ENCODE measurements at regions not wholly inside any gene's neighbourhood (a gene's known extent, or its start where the extent isn't known, plus 50 kb on each side); places are given as distances from the start of the nearest gene placed in this dataset.

DNA sequence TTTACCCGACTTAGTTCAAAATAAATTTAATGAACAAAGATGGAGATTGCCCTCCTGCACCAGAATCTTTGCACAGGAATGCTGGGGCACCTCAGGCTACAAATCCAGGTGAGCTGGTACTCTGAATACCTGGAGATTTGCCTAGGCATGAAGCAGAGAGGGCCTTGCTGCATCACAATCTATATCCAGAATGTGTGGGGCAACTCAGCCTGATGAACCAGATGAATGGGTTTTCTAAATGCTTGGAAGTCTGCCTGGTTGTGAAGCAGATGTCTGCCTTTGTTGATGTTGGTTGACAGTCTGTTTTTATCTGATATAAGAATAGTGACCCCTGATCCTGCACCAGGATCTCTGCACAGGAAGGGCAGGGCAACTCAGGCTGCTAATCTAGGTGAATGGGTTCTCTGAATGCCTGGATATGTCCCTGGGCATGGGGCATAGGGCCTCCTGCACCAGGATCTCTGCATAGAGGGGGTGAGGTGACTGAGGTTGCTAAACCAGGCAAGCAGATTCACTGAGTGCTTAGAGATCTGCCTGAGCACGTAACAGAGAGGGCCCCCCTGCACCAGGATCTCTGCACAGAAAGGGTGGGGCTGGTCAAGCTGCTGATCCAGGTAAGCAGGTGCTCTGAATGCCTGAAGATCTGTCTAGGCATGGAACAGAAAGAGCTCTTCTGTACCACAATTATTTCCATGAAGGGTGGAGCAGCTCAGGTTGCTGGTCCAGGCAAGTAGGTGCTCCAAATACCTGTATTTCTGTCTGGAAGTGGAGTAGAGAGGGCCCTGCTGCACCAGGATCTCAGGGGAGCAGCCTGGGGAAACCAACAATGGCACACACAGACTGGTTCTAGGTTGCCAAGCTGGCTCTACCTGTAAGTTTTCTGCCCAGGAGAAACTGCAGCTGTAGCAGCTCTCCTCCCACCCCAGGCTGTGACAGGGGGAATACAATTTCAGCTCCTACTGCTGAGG, 437.5 kb downstream of the MMUT start:
- TF ChIP-seq POLR2A (IDR thresholded peaks at IDR 0.05) (no peak), CTCF (IDR thresholded peaks at IDR 0.05) (no peak)
- Histone ChIP-seq H3K9me3 (no peaks in the 10 kb centered on the region), H3K27ac (no peak overlapping the region), H3K4me3 (no peak overlapping the region), H3K36me3 (ENCODE audit: low read depth, missing control alignments) (no peaks in the 10 kb centered on the region), H3K27me3 (no peaks in the 10 kb centered on the region), H3K4me1 (no peaks in the 10 kb centered on the region)
- DNase-seq, result no peak
- intact Hi-C loops (cut with DNase I; ENCODE audit: low total_unique reads), result no loop called here
- WGBS, 2 donors, result 70 to 75% methylated on average over 2 of the region's 2 CpGs

DNA sequence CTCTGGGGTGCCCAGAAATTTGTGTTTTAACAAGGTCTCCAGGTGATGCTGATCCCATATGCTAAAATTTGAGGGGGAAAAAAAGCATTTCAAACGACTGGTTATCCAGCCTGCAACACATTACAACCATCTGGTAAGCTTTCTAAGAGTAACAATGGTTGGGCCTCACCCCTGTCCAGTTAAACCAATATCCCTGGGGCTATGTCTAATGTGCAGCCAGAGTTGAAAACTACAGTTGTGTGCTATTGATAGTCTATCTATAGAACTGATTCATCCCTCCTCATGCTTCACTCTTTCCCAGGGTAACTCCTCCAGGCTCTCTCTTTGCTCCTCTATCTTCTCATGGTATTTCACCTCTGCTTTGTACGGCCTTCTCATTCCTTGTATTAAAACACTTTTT, 458.3 kb downstream of the MMUT start:
- WGBS, 2 donors, result 61 to 63% methylated on average over 2 of the region's 2 CpGs
- no peak for TF ChIP-seq CTCF (IDR thresholded peaks at IDR 0.05)
- TF ChIP-seq POLR2A (IDR thresholded peaks at IDR 0.05), result no peak
- Histone ChIP-seq H3K4me3 (no peak overlapping the region), H3K36me3 (ENCODE audit: low read depth, missing control alignments) (no peaks in the 10 kb centered on the region), H3K27me3 (no peaks in the 10 kb centered on the region), H3K4me1 (no peaks in the 10 kb centered on the region), H3K9me3 (no peaks in the 10 kb centered on the region), H3K27ac (no peak overlapping the region)
- intact Hi-C loops (cut with DNase I; ENCODE audit: low total_unique reads), result no loop called here
- no peak for DNase-seq

DNA sequence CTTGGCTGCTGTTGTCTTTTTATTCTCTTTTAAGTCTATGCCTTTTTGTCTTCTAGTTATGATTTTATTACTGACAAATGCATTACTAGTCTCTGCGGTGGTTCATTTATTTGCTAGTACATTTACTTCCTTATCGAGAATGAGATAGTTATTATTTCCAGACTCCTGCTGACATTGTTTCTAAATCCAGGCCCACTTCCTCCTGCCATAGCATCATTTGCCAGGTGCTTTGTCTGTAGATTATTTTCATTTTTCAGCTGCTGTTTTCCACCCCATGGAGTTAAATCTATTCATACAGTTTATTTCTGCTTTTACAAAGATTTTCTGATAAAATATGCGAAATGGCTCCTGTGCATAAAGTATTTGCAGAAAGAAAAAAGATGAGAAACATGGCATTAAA, 459.7 kb downstream of the MMUT start:
- no peaks in the 10 kb centered on the region for H3K27me3 ChIP-seq
- no peaks in the 10 kb centered on the region for H3K9me3 ChIP-seq
- no peak for TF ChIP-seq CTCF (IDR thresholded peaks at IDR 0.05)
- no peak for TF ChIP-seq POLR2A (IDR thresholded peaks at IDR 0.05)
- no peaks in the 10 kb centered on the region for H3K36me3 ChIP-seq (ENCODE audit: low read depth, missing control alignments)
- H3K4me1 ChIP-seq, result no peaks in the 10 kb centered on the region
- intact Hi-C loops (cut with DNase I; ENCODE audit: low total_unique reads), result no loop called here
- 64 to 67% methylated on average over 3 of the region's 3 CpGs for WGBS, 2 donors
- H3K27ac ChIP-seq, result no peak overlapping the region
- DNase-seq, result no peak
- no peak overlapping the region for H3K4me3 ChIP-seq

DNA sequence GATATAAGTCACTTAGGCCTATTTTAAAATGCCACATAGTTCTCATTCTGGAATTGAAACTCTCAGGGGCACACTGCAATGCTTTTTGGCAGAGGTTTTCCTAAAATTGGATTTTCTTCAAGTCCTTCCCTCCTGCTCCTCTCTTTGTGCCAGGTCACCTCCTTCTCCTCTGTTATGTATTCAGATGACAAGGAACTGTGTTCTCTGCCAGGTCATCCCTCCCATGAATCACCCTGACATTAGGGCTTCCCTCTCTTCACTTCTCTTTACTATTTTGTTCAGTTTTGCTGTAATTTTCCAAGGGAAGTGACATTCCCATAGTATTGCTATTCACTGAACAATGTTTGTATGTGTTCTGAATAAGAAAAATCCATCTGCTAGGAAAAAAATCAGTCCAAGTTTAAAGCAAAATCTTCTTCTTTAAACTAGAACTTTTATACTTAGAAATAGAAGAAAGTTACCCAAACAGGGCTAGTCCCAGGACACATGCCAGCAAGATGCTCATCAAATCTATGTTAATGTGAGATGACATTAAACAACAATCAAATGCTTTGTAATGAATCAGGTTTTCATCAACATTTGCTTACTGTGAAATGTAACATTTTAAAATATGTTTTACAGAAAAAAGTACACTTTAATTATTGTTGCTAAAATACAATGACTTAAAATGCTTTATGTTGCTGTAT, 461.1 kb downstream of the MMUT start:
- no peaks in the 10 kb centered on the region for H3K9me3 ChIP-seq
- TF ChIP-seq CTCF (IDR thresholded peaks at IDR 0.05) (no peak), POLR2A (IDR thresholded peaks at IDR 0.05) (no peak)
- H3K4me3 ChIP-seq, result no peak overlapping the region
- H3K36me3 ChIP-seq (ENCODE audit: low read depth, missing control alignments), result no peaks in the 10 kb centered on the region
- no peak for DNase-seq
- intact Hi-C loops (cut with DNase I; ENCODE audit: low total_unique reads), result no loop called here
- H3K27me3 ChIP-seq, result no peaks in the 10 kb centered on the region
- no peaks in the 10 kb centered on the region for H3K4me1 ChIP-seq
- H3K27ac ChIP-seq, result no peak overlapping the region

All from testis (tissue), 2 donors.